Activated B cell treated with CpG ODN at 0.5 μM for 24 hours (primary cell): ENCODE measurements at regions not wholly inside any gene's neighbourhood (a gene's known extent, or its start where the extent isn't known, plus 50 kb on each side); places are given as distances from the start of the nearest gene placed in this dataset.
"Not testable (repeated sequence)": the region's sequence is repeated elsewhere in the genome, so short reads cannot be mapped to it uniquely, and the experiment has no call there.

Experiments used
- ATAC-seq: fragments of 200-7000 bp; cut with Tn5 transposase; one replicate; pipeline ENCODE4 v1.10.0; 2021; ENCODE audit warnings: low read depth, mild to moderate bottlenecking, moderate library complexity
- CTCF ChIA-PET: fragments of 350-600 bp; sonication (Branson Sonifier 250); formaldehyde crosslinking; loops from one replicate; lab custom pipeline; 2021; ENCODE audit warnings: antibody characterized with exemption; lab: Charles Lee
- POLR2A ChIA-PET: fragments of 350-600 bp; sonication (Branson Sonifier 250); formaldehyde crosslinking; loops from one replicate; lab custom pipeline; 2021; ENCODE audit warnings: antibody characterized with exemption; lab: Charles Lee
- DNase-seq: peaks from one replicate; pipeline ENCODE4 v3.0.0; 2022
- H3K27ac Mint-ChIP-seq: one replicate; pipeline ENCODE4 v1.8.0; 2020; ENCODE audit warnings: mixed read lengths
- H3K27me3 Mint-ChIP-seq: one replicate; pipeline ENCODE4 v1.8.0; 2021; ENCODE audit warnings: mixed read lengths
- H3K36me3 Mint-ChIP-seq: one replicate; pipeline ENCODE4 v1.8.0; 2021; ENCODE audit warnings: low read depth, mixed read lengths
- H3K4me1 Mint-ChIP-seq: one replicate; pipeline ENCODE4 v1.8.0; 2021; ENCODE audit warnings: mixed read lengths
- H3K4me3 Mint-ChIP-seq: one replicate; pipeline ENCODE4 v1.8.0; 2020; ENCODE audit warnings: mild to moderate bottlenecking, mixed read lengths
- H3K9me3 Mint-ChIP-seq: one replicate; pipeline ENCODE4 v1.8.0; 2020; ENCODE audit warnings: mixed read lengths
- CTCF ChIP-seq: fragments of 200-600 bp; IDR thresholded peaks from one replicate; pipeline ENCODE4 v1.8.0; 2022; ENCODE audit warnings: antibody characterized with exemption, mild to moderate bottlenecking
- intact Hi-C: fragments of 100-400 bp; cut with micrococcal nuclease; formaldehyde crosslinking; loops from one replicate; pipeline ENCODE4 v1.15.1; 2024

GRCh38 chr6:4338884-4339283 is 203.5 kb upstream of the ECI2 start:
- Mint-ChIP-seq H3K27ac (no peak overlapping the region), H3K4me1 (peaks cover 27% of the 10 kb centered on the region), H3K27me3 (no peaks in the 10 kb centered on the region), H3K36me3 (no peaks in the 10 kb centered on the region), H3K4me3 (no peak overlapping the region), H3K9me3 (no peaks in the 10 kb centered on the region)
- CTCF ChIA-PET, result no interaction called here
- DNase-seq (no peak), ATAC-seq (no peak)
- intact Hi-C loops, result loop anchor here (5.0 kb wide), 2 partner anchors 57 to 68 kb away; no protein-coding TSS in a partner anchor
- TF ChIP-seq CTCF, result no peak
- POLR2A ChIA-PET, result no interaction called here

GRCh38 chr6:4336778-4337442 is 201.5 kb upstream of the ECI2 start:
- peaks cover 17% of the 10 kb centered on the region for H3K4me1 Mint-ChIP-seq
- no peaks in the 10 kb centered on the region for H3K36me3 Mint-ChIP-seq
- no peak overlapping the region for H3K4me3 Mint-ChIP-seq
- peak overlapping the region; percentile 30 for H3K27ac Mint-ChIP-seq
- ChIA-PET POLR2A (interaction anchor here (0.7 kb wide), 1 partner anchor 55 kb away, joined by 3 read pairs; no protein-coding TSS in a partner anchor), CTCF (no interaction called here)
- no peak for DNase-seq
- no peak for TF ChIP-seq CTCF
- ATAC-seq, result peak; percentile 66
- intact Hi-C loops, result loop anchor here (5.0 kb wide), 2 partner anchors 55 to 70 kb away; no protein-coding TSS in a partner anchor
- H3K27me3 Mint-ChIP-seq, result no peaks in the 10 kb centered on the region
- no peaks in the 10 kb centered on the region for H3K9me3 Mint-ChIP-seq

GRCh38 chr6:4336084-4336483 is 200.7 kb upstream of the ECI2 start:
- peaks cover 17% of the 10 kb centered on the region for H3K4me1 Mint-ChIP-seq
- H3K27ac Mint-ChIP-seq, result peak overlapping the region; percentile 31
- no peaks in the 10 kb centered on the region for H3K9me3 Mint-ChIP-seq
- ChIA-PET CTCF (no interaction called here), POLR2A (interaction anchor here (0.7 kb wide), 1 partner anchor 54 kb away, joined by 3 read pairs; no protein-coding TSS in a partner anchor)
- TF ChIP-seq CTCF, result no peak
- DNase-seq (no peak), ATAC-seq (peak; percentile 37)
- H3K27me3 Mint-ChIP-seq, result no peaks in the 10 kb centered on the region
- intact Hi-C loops, result loop anchor here (5.0 kb wide), 2 partner anchors 54 to 71 kb away; no protein-coding TSS in a partner anchor
- H3K4me3 Mint-ChIP-seq, result no peak overlapping the region
- no peaks in the 10 kb centered on the region for H3K36me3 Mint-ChIP-seq

GRCh38 chr6:4334158-4334740 is 198.9 kb upstream of the ECI2 start:
- H3K4me3 Mint-ChIP-seq, ATAC-seq, POLR2A ChIA-PET, intact Hi-C loops, CTCF ChIA-PET, H3K27ac Mint-ChIP-seq, H3K36me3 Mint-ChIP-seq, DNase-seq, H3K9me3 Mint-ChIP-seq, H3K27me3 Mint-ChIP-seq: not testable (repeated sequence)
- peaks cover 17% of the 10 kb centered on the region for H3K4me1 Mint-ChIP-seq

- intact Hi-C loops, result no loop called here
- POLR2A ChIA-PET, result no interaction called here
- no peak for TF ChIP-seq CTCF
- no peaks in the 10 kb centered on the region for H3K9me3 Mint-ChIP-seq
- no peak for DNase-seq
- no peak for ATAC-seq
- CTCF ChIA-PET, result no interaction called here
- H3K4me1 Mint-ChIP-seq, result no peaks in the 10 kb centered on the region
- H3K27ac Mint-ChIP-seq, result no peak overlapping the region
- no peak overlapping the region for H3K4me3 Mint-ChIP-seq
- H3K36me3 Mint-ChIP-seq, result no peaks in the 10 kb centered on the region
- peaks cover 7% of the 10 kb centered on the region for H3K27me3 Mint-ChIP-seq
Measured at GRCh38 chr6:4327841-4328240, 192.5 kb upstream of the ECI2 start.
